ENCODE measurements at regions not wholly inside any gene's neighbourhood (a gene's known extent, or its start where the extent isn't known, plus 50 kb on each side); places are given as distances from the start of the nearest gene placed in this dataset.

GRCh38 chr1:203985044-203985443 lies 87.9 kb upstream of the SOX13 start:
- TF ChIP-seq CTCF (IDR thresholded peaks at IDR 0.05) (peak; percentile 9), EZH2 (IDR thresholded peaks at IDR 0.05) (no peak)
